ENCODE measurements at regions not wholly inside any gene's neighbourhood (a gene's known extent, or its start where the extent isn't known, plus 50 kb on each side); places are given as distances from the start of the nearest gene placed in this dataset.

DNA sequence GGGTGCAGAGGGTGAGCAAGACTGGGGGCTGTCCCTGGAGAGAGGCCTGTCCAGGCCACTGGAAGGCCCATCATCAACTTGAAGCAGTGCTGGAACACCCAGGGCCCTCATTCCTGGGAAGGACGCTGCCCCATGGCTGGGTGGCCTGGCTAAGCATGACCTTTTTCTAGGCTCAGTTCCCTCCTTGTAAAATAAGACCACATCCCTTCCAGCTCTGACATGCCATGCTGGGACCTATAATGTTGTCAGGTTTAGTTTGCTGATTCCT is 62.8 kb downstream of the SYNE3 start:
- no peak for TF ChIP-seq CTCF (IDR thresholded peaks at IDR 0.05; ENCODE audit: borderline replicate concordance, control extremely low read depth, extremely low read depth, insufficient read depth, missing control alignments)
- no peak for DNase-seq (ENCODE audit: low spot score)
- in situ Hi-C loops (cut with MboI; ENCODE audit: low sequenced_read_pairs, unreplicated experiment): no loop called here

DNA sequence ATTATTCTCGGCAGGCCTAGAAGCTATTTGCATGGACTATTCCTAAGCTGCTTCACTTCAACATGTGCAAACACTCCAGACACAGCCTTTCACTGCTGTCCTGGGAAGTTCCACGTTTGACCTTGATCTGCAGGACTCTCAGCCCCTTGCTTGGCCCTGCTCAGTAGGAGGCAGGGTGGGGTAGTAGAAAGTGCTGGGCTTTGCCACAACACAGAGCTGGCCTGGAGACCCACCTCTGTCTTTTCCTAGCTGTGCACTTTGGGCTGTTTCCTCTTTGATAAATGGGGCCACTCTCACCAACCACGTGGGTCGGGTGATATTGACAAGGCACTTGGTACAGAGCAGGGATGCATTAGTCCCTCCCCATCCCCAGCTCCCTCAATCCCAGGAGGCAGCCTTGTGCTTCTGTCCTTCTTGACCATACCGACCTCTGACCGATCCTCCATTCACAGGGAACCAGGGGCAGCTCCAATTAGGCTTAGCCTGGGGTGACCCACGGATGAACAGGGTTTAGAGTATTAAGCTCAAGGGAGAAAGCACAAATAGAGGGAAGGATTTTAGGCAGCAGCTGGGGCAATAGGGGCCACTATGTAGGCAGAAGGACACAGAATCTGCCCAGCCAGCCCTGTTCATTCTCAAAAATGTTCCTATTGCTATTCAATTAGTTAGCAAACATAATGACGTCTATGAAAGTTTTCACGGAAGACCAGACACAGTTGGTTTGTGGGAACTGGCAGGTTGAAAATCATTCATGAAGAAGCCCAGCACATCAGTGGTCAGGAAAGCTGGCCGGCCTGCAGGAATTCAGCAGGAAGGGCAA is 63.3 kb downstream of the SYNE3 start:
- no peak for TF ChIP-seq CTCF (IDR thresholded peaks at IDR 0.05; ENCODE audit: borderline replicate concordance, control extremely low read depth, extremely low read depth, insufficient read depth, missing control alignments)
- in situ Hi-C loops (cut with MboI; ENCODE audit: low sequenced_read_pairs, unreplicated experiment): no loop called here
- DNase-seq (ENCODE audit: low spot score): no peak

DNA sequence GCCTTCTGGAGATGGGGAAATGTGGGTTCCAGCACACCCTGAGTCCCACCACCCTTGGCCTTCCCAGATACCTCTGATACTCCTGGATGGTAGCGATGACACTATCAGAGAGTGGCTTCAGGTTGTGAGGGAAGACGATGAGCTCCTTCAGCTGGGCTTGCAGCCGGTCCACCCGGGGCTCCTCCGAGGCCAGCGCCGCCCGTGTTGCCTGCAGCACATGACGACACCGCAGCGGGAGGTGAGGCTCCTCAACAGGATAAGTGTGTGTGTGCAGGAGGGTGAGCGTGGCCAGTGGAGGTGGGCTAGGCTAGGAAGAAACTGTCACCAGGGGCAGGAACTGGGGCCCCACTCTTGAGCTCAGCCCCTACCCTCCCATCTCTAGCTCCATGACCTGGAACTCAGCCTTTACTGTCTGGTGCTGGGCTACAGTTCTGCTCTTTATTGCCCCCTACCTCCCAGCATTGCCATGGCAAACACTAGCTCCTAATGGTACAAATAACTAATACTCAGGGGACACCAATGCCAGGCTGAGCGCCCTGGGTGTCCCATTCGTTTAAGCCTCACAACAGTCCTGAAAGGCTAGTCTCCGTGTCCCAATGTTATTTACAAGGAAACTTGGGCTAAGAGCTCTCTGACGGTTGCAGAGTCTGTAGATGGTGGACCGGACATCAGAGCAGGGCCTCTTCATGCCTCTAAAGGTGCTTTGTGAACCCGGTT is 64.1 kb downstream of the SYNE3 start:
- in situ Hi-C loops (cut with MboI; ENCODE audit: low sequenced_read_pairs, unreplicated experiment): no loop called here
- TF ChIP-seq CTCF (IDR thresholded peaks at IDR 0.05; ENCODE audit: borderline replicate concordance, control extremely low read depth, extremely low read depth, insufficient read depth, missing control alignments): peak; percentile 17
- DNase-seq (ENCODE audit: low spot score): peak; percentile 60

- no peak for TF ChIP-seq CTCF (IDR thresholded peaks at IDR 0.05; ENCODE audit: borderline replicate concordance, control extremely low read depth, extremely low read depth, insufficient read depth, missing control alignments)
- no peak for DNase-seq (ENCODE audit: low spot score)
- in situ Hi-C loops (cut with MboI; ENCODE audit: low sequenced_read_pairs, unreplicated experiment): no loop called here
Observed at GRCh38 chr14:95449131-95449530, 67.3 kb downstream of the SYNE3 start.

- no peak for DNase-seq (ENCODE audit: low spot score)
- in situ Hi-C loops (cut with MboI; ENCODE audit: low sequenced_read_pairs, unreplicated experiment): no loop called here
Observed at GRCh38 chr14:95446470-95446869, 70.0 kb downstream of the SYNE3 start.

GRCh38 chr14:95445676-95446075 is 70.8 kb downstream of the SYNE3 start:
- TF ChIP-seq CTCF (IDR thresholded peaks at IDR 0.05; ENCODE audit: borderline replicate concordance, control extremely low read depth, extremely low read depth, insufficient read depth, missing control alignments): no peak
- in situ Hi-C loops (cut with MboI; ENCODE audit: low sequenced_read_pairs, unreplicated experiment): no loop called here
- no peak for DNase-seq (ENCODE audit: low spot score)

More at GRCh38 chr14:95446470-95446869, 70.0 kb downstream of the SYNE3 start:
- no peak for TF ChIP-seq CTCF (IDR thresholded peaks at IDR 0.05; ENCODE audit: borderline replicate concordance, control extremely low read depth, extremely low read depth, insufficient read depth, missing control alignments)
